ENCODE measurements at regions not wholly inside any gene's neighbourhood (a gene's known extent, or its start where the extent isn't known, plus 50 kb on each side); places are given as distances from the start of the nearest gene placed in this dataset.

DNA sequence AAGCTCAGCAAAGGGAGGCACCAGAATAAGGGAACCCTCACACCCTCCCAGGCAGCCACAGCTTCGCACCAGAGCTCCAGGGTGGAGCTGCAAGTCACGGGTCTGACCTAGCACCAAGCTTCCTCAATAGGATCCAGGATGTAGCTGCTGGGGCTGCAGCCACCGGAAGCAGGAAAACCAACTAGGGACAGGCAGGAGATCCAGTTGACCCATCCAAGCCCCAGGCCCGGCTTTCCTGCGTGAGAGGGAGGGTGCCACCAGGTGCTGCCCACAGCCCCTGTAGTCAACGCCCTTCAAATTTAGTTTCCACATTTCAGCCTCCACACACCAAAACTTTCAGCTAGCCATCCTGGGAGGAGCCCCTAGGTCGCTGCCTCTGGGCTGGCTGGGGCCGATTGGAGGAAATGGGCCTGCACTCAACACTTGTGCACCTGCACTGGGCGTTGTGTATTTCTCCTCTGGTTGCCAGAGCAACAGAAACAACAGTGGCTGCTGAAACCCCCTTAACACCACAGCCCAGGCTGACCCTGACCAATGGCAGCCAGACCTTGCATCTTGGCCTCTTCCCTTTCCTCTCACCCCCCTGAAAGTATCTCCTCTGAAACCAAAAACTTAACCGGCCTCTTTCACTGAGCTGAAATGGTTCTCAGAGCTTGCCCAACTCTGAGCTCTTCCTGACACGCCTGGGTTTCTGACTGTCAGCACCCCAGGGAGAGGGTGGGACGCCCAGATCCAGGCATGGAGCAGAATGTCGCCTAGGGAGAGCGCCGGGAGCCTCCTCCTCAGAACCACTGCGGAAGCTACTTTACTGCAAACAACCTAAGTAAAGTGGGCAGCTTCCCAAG lies 226.5 kb upstream of the MAP3K1 start:
- H3K27me3 ChIP-seq (ENCODE audit: insufficient read depth, poor library complexity, severe bottlenecking), result no peaks in the 10 kb centered on the region
- no peak overlapping the region for H3K27ac ChIP-seq (replicated peaks)
- H3K4me3 ChIP-seq (replicated peaks; ENCODE audit: insufficient read depth, low read length), result no peak overlapping the region
- peak in 1 of 2 experiments; percentile 3 for DNase-seq (ENCODE audit: low read depth in 1 of 2, low spot score in 1 of 2)
- TF ChIP-seq, protein P1, sequence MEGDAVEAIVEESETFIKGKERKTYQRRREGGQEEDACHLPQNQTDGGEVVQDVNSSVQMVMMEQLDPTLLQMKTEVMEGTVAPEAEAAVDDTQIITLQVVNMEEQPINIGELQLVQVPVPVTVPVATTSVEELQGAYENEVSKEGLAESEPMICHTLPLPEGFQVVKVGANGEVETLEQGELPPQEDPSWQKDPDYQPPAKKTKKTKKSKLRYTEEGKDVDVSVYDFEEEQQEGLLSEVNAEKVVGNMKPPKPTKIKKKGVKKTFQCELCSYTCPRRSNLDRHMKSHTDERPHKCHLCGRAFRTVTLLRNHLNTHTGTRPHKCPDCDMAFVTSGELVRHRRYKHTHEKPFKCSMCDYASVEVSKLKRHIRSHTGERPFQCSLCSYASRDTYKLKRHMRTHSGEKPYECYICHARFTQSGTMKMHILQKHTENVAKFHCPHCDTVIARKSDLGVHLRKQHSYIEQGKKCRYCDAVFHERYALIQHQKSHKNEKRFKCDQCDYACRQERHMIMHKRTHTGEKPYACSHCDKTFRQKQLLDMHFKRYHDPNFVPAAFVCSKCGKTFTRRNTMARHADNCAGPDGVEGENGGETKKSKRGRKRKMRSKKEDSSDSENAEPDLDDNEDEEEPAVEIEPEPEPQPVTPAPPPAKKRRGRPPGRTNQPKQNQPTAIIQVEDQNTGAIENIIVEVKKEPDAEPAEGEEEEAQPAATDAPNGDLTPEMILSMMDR (IDR thresholded peaks at IDR 0.05; ENCODE audit: insufficient read depth, low read length), result no peak
- no peak for TF ChIP-seq GABPA (IDR thresholded peaks at IDR 0.05; ENCODE audit: low read depth)
- TF ChIP-seq, protein P2, sequence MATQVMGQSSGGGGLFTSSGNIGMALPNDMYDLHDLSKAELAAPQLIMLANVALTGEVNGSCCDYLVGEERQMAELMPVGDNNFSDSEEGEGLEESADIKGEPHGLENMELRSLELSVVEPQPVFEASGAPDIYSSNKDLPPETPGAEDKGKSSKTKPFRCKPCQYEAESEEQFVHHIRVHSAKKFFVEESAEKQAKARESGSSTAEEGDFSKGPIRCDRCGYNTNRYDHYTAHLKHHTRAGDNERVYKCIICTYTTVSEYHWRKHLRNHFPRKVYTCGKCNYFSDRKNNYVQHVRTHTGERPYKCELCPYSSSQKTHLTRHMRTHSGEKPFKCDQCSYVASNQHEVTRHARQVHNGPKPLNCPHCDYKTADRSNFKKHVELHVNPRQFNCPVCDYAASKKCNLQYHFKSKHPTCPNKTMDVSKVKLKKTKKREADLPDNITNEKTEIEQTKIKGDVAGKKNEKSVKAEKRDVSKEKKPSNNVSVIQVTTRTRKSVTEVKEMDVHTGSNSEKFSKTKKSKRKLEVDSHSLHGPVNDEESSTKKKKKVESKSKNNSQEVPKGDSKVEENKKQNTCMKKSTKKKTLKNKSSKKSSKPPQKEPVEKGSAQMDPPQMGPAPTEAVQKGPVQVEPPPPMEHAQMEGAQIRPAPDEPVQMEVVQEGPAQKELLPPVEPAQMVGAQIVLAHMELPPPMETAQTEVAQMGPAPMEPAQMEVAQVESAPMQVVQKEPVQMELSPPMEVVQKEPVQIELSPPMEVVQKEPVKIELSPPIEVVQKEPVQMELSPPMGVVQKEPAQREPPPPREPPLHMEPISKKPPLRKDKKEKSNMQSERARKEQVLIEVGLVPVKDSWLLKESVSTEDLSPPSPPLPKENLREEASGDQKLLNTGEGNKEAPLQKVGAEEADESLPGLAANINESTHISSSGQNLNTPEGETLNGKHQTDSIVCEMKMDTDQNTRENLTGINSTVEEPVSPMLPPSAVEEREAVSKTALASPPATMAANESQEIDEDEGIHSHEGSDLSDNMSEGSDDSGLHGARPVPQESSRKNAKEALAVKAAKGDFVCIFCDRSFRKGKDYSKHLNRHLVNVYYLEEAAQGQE (IDR thresholded peaks at IDR 0.05; ENCODE audit: insufficient replicate concordance, low read depth), result no peak
- no peak for TF ChIP-seq POLR2AphosphoS5 (IDR thresholded peaks at IDR 0.05; ENCODE audit: low read depth)
- no peak for TF ChIP-seq SPI1 (IDR thresholded peaks at IDR 0.05; ENCODE audit: borderline replicate concordance, low read depth)

DNA sequence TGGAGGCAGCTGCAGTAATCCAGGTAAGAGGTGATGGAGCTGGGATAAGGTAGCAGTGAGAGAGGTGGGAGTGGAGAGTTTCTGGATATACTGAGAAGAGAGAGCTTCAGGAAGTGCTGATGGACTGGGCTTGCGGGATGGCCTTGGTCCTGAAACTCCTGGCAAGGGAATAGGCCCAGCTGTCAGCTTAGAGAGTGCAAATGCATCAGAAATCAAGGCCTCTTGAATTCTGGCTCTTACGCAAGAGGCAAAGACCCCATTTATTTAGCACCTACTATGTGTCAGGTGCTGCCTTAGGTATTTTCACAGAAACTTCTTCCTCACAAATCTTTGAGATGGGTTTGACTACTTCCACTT lies 227.2 kb upstream of the MAP3K1 start:
- DNase-seq (ENCODE audit: low read depth in 1 of 2, low spot score in 1 of 2), result no peak
- TF ChIP-seq GABPA (IDR thresholded peaks at IDR 0.05; ENCODE audit: low read depth), result no peak
- TF ChIP-seq, protein P2 (IDR thresholded peaks at IDR 0.05; ENCODE audit: insufficient replicate concordance, low read depth), result no peak
- TF ChIP-seq POLR2AphosphoS5 (IDR thresholded peaks at IDR 0.05; ENCODE audit: low read depth), result no peak
- no peak for TF ChIP-seq SPI1 (IDR thresholded peaks at IDR 0.05; ENCODE audit: borderline replicate concordance, low read depth)
- TF ChIP-seq, protein P1 (IDR thresholded peaks at IDR 0.05; ENCODE audit: insufficient read depth, low read length), result no peak
- Histone ChIP-seq H3K27ac (replicated peaks) (no peak overlapping the region), H3K4me3 (replicated peaks; ENCODE audit: insufficient read depth, low read length) (no peak overlapping the region), H3K27me3 (ENCODE audit: insufficient read depth, poor library complexity, severe bottlenecking) (no peaks in the 10 kb centered on the region)

DNA sequence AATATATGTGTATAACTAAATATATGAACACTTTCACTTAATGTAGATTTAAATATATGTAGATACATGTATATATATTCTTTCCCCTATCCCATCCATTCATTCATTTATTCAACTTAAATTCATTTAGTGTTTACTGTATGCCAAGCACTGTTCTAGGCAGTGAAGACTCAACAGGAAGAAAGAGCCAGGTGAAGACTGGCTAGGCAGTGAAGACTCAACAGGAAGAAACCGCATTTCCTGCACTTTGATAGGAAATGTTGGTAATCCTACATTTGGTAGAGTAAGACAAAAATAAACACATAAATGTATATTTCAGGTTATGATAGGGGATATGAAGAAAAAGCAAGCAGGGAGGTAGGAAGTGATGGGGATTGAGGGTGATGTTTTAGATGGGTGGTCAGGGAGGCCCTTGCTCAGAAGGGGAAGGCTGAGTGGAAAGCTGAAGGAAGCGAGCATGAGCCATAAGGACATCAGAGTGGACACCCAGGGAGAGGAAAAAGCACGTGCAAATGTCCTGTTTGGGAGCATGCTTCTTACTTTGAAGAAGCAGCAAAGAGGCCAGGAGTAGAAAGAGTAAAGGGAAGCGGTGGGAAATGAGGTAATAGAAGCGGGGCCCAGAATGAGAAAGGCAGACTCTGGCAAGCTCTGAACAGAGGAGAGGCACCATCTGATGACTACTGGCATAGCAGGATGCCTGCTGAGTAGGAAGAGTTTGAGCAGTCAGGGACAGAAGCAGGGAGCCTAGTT lies 227.8 kb upstream of the MAP3K1 start:
- Histone ChIP-seq H3K27me3 (ENCODE audit: insufficient read depth, poor library complexity, severe bottlenecking) (no peaks in the 10 kb centered on the region), H3K27ac (replicated peaks) (no peak overlapping the region), H3K4me3 (replicated peaks; ENCODE audit: insufficient read depth, low read length) (no peak overlapping the region)
- TF ChIP-seq GABPA (IDR thresholded peaks at IDR 0.05; ENCODE audit: low read depth) (no peak), SPI1 (IDR thresholded peaks at IDR 0.05; ENCODE audit: borderline replicate concordance, low read depth) (no peak), POLR2AphosphoS5 (IDR thresholded peaks at IDR 0.05; ENCODE audit: low read depth) (no peak)
- TF ChIP-seq, protein P1 (IDR thresholded peaks at IDR 0.05; ENCODE audit: insufficient read depth, low read length), result no peak
- TF ChIP-seq, protein P2 (IDR thresholded peaks at IDR 0.05; ENCODE audit: insufficient replicate concordance, low read depth), result no peak
- DNase-seq (ENCODE audit: low read depth in 1 of 2, low spot score in 1 of 2), result peak in 1 of 2 experiments; percentile 10

Measured in HL-60 (cell line).